ENCODE measurements at regions not wholly inside any gene's neighbourhood (a gene's known extent, or its start where the extent isn't known, plus 50 kb on each side); places are given as distances from the start of the nearest gene placed in this dataset.

GRCh38 chr4:138104284-138104680 lies 137.9 kb downstream of the SLC7A11 start:
- ATAC-seq (ENCODE audit: low FRiP score) (no peak), DNase-seq (ENCODE audit: low spot score) (no peak)
- TF ChIP-seq CTCF (IDR thresholded peaks at IDR 0.05): no peak

- no peak for DNase-seq (ENCODE audit: low spot score)
- no peak for ATAC-seq (ENCODE audit: low FRiP score)
- no peak for TF ChIP-seq CTCF (IDR thresholded peaks at IDR 0.05)
Observed at GRCh38 chr4:138103597-138104283, 138.4 kb downstream of the SLC7A11 start.

- DNase-seq (ENCODE audit: low spot score) (no peak), ATAC-seq (ENCODE audit: low FRiP score) (no peak)
- TF ChIP-seq CTCF (IDR thresholded peaks at IDR 0.05): no peak
Observed at GRCh38 chr4:138099385-138099784, 142.8 kb downstream of the SLC7A11 start.

- ATAC-seq (ENCODE audit: low FRiP score) (no peak), DNase-seq (ENCODE audit: low spot score) (no peak)
- TF ChIP-seq CTCF (IDR thresholded peaks at IDR 0.05): no peak
Observed at GRCh38 chr4:138097912-138098600, 144.1 kb downstream of the SLC7A11 start.

- TF ChIP-seq CTCF (IDR thresholded peaks at IDR 0.05): no peak
- ATAC-seq (ENCODE audit: low FRiP score) (no peak), DNase-seq (ENCODE audit: low spot score) (no peak)
Observed at GRCh38 chr4:138096384-138097062, 145.6 kb downstream of the SLC7A11 start.

- no peak for DNase-seq (ENCODE audit: low spot score)
- TF ChIP-seq CTCF (IDR thresholded peaks at IDR 0.05): no peak
- no peak for ATAC-seq (ENCODE audit: low FRiP score)
Observed at GRCh38 chr4:138095378-138095777, 146.8 kb downstream of the SLC7A11 start.

Measured in omental fat pad (tissue), 3 donors.